Stimulated activated CD8-positive, alpha-beta memory T cell treated with anti-CD3 and anti-CD28 coated beads, Interleukin-7, amount 100 ng/mL, for 24 hours (primary cell): ENCODE measurements at regions not wholly inside any gene's neighbourhood (a gene's known extent, or its start where the extent isn't known, plus 50 kb on each side); places are given as distances from the start of the nearest gene placed in this dataset.
"Not testable (repeated sequence)": the region's sequence is repeated elsewhere in the genome, so short reads cannot be mapped to it uniquely, and the experiment has no call there.

ENCODE experiments used
- DNase-seq: peaks from one replicate; pipeline ENCODE4 v3.0.0-alpha.2; 2020; ENCODE audit warnings: low read depth

DNA sequence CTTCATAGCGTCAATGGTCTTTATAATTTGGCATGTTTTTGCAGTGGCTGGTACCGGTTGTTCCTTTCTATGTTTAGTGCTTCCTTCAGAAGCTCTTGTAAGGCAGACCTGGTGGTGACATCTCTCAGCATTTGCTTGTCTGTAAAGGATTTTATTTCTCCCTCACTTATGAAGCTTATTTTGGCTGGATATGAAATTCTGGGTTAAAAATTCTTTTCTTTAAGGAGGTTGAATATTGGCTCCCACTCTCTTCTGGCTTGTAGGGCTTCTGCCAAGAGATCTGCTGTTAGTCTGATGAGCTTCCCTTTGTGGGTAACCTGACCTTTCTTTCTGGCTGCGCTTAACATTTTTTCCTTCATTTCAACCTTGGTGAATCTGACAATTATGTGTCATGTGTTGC is 250.0 kb upstream of the CTNNB1 start:
- not testable (repeated sequence) for DNase-seq

DNA sequence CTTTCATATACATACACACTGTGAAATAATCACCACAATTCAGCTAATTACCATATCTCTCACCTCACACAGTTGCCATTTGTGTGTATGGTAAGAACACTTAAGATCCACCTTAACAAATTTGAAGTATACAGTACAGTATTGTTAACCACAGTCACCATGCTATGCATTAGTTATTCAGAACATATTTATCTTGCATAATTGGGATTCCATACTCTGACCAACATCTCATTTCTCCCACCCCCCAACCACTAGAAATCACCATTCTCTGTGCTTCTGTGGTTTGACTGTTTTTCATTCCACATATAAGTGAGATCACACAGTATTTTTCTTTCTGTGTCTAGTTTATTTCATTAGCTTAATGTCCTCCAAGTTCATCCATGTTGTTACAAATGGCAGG is 247.7 kb upstream of the CTNNB1 start:
- DNase-seq = no peak

DNA sequence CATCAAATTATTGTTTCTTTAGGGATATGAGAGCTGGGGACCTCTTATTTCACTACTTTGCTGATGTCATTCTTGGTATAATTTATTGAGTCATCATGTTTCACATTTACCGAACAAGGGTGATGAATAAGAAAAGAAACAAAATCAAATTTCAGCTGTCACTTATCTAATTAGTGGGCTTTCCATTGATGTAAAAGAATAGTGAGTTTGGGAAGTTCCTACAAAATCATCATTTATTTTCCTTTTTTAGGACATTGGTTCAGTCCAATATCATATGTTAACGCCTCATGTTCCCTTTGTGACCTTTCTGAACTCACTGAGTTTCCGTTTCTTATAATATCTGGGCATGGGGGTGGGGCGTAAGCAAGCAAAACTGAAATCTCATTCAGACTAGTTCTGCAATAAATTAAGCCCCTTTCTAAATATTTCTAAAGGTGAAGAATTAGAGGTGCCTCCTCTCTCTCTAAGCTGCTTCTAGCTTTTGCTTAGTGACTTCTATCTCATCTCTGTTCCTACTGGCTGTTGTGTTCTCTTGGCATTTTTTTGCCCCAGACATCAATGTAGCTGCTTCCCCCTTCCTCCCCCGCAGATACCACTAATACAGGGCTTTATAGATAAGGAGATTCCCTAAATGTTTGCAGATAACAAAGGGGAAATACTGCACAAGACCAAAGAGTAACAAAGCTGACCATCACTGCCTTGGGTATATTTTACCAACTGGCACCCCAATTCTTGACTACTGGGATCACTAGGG is 238.0 kb upstream of the CTNNB1 start:
- DNase-seq = no peak

DNA sequence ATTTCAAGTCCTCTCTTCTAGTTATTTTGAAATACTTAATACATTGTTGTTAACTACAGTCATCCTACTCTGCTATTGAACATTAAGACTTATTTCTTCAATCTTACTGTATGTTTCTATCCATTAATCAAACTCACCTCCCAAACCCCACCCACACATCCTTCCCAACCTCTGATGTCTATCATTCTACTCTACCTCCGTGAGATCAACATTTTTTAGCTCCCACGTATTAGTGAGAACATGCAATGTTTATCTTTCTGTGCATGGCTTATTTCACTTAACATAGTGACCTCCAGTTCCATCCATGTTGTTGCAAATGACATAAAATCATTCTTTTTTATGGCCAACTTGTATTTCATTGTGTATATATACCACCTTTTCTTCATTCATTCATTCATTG is 236.6 kb upstream of the CTNNB1 start:
- no peak for DNase-seq

DNA sequence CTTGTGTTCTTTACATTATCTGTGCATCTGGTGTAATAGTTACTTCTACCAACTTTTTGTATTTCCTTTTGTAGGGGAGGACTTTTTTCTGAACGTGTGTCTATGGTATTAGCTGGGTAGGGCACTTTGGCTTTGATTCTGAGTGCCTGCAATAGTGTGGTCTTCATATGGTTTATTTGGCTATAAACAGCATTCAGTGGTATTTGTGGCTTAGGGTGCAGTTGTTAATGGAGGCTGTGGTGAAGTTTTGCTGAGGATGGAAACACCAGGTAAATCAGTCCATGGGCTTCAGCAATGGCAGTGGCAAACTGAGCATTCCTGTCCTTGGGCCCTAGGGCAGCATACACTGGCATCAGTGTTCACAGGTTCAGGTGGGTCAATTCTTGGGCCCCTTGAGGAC is 230.6 kb upstream of the CTNNB1 start:
- no peak for DNase-seq

DNA sequence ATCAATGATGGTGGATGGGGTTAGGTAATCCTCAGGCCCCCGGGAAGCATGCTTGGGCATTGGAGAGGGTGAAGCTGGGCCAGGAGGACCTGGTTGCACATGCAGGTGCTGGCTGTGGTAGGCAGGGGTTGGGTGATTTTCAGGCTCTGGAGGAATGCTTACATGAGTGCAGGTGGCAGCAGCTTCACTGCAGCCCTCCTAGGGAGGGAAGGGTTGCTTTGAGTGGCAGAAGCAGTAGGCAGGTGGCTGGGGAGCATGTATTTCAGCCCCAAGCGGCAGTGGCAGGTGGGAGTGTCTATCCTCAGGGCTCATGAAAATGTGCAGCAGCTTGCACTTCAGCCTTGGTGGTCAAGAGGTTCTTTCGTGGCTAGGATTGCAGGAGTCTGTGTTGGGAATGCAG is 230.0 kb upstream of the CTNNB1 start:
- DNase-seq = no peak

DNA sequence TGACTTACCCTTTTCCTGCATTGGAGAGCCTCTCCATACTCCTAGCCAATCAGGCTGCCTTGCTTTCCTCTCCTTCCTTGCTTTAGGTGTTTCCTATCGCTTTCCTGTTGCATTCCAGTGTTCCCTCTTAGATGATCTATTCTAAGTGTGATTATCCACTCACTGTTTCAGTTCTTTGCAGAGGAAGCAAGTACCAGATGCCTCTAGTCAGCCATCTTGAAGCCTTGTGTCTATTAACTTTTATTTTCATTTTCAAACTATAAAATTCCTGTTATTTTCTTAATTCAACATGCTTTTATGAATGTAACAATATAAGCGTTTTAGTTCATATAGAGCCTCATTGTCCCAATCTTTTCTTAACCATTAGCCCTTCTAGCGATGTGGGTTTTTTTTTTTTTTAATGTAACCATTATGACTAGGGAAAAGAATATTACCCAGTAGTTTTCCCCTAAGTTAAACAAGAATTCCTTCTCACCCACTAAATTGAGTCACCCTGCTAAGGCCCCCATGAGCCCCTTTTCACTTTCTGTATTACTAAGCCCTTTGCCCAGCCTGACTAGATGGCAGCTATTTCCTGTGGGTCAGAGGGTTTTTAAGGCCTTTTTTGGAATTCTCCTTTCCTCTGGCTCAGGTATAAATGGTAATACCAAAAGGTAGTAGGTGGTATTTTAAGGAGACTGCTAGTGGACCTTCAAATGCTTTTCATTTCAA is 229.4 kb upstream of the CTNNB1 start:
- no peak for DNase-seq

DNA sequence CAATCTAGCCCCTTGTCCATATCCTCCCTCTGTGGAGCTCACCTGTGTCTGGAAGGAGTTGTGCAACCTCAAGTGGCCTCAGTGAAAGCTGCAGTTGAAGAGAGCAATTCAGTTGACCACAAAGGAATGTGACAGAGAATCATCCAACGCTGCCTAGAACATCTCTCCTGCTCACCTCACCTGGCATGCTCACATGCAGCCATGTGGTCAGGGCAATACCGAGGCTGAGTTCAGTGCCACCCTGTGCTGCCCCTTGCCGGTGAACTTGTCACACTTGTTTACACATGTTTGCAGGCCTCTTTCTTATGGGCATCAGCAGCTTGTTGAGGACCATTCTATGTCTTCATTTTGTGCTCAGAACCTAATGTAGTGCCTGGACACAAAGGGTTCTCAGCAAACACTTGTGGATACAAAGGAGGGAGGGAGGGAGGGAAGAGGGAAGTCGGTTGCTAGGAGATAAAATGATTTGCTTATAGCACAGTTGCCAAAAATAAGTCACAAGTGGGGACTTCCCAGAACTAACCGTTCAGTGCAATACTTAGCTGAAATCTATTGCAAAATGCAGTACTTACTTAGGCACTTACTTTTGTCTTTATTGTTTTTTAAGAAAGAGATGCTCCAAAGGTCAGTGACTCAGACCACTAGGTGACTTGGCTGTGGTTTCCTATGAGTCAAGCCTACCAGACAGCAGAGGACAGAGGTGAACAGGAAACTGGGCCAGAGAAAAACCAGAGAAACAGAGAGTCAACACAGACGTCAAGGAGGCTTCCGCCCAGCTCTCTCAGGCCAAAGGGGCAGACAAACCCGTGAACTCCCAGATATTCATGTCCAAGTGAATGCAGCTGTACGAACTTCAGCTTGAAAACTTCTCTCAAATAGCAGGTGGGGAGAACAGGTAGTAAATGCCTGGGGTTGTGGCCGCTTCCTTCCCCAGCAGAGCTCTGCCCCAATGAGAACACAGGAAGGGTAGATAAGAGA is 227.8 kb upstream of the CTNNB1 start:
- DNase-seq = no peak

DNA sequence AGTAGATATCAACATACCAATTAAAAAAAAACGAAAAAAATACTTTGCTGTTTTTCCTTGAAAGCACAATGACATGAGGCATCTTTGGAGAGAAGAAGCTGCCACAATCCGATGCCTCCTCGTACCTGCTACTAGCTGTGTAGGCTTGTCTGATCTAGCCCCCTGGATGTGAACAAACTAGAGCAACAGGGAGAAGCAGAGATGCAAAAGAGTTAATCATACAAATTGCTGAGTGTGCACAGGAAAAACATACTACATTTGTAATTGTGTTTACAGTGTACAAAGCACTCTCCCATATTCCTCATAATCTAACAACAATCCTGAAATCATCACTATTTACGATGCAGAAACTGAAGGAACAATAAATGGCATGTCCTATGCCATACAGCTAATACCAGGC is 227.0 kb upstream of the CTNNB1 start:
- DNase-seq = no peak

DNA sequence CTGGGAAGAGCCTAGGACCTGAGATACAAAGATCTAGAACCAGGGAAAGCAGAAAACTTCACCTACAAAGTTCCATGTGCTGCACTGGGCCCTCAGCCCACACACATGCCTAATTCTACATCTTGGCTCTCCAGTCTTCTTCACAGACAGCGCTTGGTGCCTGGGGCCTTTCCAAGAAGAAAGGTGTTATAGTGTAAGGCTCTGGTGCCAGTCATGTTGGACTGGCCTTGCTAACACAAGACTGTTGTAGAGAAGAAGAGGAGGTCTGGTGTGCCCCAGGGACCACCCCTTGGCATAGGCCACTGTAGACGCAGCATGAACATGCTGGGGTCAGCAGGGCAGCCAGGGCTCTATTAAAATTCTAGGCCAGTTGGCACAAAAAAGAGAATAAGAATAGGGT is 226.2 kb upstream of the CTNNB1 start:
- no peak for DNase-seq

DNA sequence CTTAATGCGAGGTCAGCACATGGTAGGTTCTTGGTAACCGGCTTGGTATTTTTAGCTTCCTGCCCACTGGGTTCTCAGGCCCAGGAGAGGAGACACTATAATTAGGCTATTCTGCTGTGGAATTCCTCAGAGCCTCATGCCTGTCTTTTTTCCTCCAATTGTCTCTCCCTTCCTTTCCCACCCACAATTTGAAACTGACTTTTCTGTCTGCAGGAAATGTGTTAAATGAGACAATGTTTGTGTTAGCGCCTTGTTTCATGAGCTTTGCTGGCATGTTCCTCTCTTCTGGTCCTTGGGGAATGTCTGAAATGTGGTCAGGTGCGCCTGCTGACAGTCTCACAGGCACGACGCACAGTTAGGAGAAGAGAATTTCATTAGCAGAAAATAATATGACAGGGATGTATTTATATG is 223.6 kb upstream of the CTNNB1 start:
- DNase-seq = no peak

DNA sequence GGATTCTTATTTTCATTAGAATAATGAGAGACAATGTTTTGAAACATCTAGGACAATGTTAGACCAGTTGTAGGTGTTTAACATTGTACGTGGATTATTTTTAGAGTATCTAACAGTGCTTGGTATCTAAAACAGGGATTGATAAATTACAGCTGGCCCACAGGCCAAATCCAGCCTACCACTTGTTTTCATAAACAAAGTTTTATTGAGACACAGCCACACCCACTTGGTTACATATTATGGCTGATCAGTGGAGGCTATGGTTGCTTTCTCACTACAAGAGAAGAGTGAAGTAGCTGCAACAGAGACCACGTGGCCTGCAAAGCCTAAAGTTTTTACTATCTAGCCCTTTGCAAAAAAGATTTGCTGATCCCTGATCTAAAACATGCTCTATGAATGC is 223.1 kb upstream of the CTNNB1 start:
- no peak for DNase-seq

DNA sequence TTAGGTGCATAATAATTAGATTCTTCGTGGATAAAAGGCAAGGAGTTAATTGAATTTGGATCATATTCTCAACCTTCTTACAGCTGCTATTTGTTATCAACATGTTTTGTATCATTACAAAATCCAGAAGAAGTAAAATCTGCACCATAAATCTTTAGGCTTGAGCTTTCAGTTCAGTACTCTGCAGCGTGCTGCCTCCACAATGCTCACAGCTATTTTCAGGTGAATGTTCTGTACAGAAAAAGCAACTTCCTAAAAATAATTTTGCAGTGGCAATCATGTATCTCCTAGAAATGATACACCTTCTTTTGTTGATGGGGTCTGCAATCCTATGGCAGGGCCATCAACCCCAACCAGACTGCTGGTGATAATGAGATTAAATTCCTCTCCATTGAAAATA is 220.9 kb upstream of the CTNNB1 start:
- DNase-seq = no peak

DNA sequence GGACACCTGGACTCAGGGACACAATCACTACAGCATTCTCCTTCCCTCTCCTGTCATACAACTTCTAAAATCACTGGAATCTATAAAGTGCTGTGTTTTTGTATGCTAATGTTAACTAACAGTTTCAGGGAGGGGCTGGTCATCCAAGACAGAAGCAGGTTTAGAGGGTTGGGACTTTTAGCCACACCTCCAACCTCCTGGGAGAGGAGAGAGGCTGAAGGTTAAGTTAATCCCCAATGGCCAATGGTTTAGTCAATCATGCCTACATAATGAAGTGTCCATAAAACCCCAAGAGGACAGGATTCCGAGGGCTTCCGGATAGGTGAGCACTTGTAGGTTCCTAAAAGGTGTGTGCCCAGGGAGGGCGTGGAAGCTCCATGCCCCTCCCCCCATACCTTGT is 219.3 kb upstream of the CTNNB1 start:
- no peak for DNase-seq

DNA sequence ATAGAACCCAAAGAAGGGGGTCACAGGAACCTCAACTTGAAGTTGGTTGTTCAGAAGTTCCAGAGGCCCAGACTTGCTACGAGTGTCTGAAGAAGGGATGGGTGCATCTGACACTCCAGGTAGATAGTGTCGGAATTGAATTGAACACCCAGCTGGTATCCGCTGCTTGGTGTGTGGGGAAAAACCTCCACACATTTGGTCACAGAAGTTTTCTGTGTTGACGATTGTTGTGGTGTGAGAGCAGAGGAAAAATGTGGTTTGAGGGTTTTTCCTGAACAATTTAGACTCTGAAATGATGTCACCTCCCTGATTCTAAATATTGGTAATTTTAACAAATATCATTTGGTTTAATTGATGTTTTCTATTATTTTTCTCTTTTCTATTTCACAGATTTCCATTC is 218.8 kb upstream of the CTNNB1 start:
- no peak for DNase-seq

DNA sequence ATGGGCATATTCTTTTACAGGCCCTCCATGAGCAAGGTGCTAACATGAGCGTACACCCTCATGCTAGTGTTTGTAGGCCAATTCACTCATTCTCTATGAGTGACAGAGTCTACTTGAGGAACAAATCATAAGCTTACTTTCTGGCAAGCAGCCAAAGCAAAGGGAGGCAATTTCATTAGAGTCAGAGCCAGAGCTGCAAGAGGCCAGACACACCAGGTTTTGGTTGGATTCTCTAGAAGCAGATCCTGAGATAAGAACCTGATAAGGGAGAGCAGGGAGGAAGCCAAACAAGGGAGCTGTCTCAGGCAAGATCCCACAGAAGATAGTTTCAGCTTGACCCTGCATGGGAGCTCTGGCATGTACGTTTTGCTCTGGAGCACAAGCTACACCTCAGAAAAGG is 214.1 kb upstream of the CTNNB1 start:
- DNase-seq = no peak

DNA sequence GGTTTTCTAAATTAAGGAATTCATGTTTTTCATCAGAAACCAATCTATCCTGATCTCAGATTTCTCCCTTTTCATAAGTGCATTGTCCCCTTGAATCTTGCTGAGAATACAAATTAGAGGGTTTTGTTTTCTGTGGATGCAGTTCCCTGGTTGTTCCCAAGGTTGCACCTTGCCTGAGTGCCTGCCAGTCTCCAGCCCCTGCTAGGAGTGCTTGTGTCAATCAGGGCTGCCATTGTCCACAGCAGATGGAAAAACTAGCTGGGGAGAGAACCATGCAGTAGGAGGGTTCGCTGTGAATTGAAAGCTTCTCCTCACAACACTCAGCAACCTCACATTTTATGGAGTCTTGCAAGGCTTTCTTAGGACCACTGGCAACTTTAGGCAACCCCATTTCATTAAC is 210.8 kb upstream of the CTNNB1 start:
- no peak for DNase-seq

DNA sequence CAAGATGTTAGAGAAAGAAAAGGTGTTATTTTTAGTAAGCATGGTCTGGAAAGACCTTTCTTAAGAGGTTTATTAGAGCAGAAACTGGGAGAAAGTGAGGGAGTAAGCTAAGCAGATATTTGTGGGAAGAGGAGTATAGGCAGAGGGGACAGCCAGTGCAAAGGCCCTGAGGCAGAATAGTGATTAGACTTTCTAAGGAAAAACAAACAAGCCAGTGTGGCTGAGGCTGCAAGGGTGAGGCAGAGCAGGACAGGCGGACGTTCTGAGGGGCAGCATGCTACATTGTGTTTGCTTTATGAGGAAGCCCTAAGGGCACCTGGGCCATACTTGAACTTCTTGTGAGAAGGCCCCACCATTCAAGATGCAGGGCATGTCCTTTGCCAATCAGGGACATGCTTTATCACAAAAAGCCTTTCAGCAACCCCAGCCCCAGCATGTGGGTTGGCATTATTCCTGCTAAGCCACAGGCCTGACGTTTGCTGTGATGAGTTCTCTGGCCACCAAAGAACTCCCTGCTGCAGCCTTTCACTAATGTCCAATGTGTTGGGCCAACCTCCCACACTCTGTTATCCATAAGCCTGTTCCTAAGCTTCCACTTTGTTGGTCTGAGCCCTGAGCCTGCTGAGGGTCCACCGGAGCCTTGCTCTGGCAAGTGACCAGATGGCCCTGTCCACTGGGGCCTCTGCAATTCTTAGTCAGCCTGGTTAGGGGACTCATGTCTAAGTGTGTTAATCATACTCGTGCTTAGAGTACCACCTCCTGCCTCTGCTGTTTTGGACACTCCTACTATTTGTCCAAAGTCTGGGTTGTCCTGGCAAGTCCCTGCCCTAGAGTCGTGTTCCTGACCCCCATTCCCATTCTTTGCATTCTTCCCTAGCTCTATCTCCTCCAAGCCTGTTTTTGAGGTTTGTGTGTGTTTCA is 209.9 kb upstream of the CTNNB1 start:
- no peak for DNase-seq

DNA sequence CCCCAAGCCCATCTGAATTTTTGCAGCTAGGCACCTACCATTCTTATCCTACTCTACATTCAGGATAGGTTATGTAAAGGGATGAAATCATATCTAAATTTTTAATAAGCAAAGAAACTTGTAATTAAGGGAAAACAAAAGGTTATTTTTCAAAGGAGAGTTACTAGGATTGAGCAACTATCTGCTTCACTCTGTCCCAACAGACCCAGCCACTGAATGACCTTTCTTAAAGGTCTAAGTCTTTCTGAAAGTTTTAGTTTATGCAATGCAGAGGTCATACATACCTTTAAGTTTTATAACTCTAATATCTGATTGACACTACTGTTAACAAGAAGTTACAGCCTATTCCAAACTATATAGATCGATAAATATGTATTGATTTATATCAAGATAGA is 209.2 kb upstream of the CTNNB1 start:
- DNase-seq = no peak

DNA sequence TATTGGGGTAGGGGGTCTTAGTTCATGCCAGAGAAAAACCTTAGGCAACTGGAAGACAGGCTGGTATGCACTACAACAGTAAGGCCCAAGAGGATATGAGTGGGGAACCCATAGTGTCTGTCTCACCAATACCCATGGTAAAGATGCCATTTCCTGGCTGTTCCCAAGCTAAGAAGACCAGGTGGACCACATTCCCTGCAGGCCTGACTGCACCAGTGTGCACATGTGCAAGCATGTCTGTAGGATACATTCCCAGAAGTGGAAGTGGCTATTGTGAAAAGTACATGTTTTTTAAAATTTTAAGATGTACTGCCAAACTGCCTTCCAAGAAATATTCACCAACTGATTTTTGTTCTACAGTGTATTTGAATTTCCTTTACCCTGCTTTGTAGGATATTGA is 207.3 kb upstream of the CTNNB1 start:
- DNase-seq = no peak

DNA sequence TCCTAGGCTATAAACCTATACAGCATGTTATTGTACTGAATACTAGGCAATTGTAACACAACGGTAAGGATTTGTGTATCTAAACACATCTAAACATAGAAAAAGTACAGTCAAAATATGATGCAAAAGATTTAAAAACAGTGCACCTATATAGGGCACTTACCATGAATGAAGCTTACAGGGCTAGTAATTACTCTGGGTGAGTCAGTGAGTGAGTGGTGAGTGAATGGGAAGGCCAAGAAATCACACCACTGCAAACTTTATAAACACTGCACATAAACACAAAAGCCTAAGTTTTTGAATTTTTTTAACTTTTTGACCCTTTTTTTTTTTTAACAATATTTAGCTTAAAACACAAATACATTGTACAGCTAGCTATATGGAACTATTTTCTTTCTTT is 204.7 kb upstream of the CTNNB1 start:
- no peak for DNase-seq

DNA sequence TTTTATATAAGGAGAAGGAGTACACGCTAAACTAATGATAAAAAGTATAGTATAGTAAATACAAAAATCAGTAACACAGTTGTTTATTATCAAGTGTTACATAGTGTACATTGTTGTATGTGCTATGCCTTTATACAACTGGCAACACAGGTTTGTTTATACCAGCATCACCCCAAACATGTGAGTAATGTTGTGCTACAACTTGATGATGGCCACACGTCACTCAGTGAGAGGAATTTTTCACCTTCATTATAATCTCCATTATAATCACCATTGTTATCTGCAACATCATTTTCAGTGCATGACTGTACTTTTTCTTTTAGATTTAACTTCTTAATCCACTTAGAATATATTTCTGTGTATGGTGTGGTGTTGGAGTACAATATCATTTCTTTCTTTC is 204.0 kb upstream of the CTNNB1 start:
- no peak for DNase-seq
